ENCODE measurements at regions not wholly inside any gene's neighbourhood (a gene's known extent, or its start where the extent isn't known, plus 50 kb on each side); places are given as distances from the start of the nearest gene placed in this dataset.

DNA sequence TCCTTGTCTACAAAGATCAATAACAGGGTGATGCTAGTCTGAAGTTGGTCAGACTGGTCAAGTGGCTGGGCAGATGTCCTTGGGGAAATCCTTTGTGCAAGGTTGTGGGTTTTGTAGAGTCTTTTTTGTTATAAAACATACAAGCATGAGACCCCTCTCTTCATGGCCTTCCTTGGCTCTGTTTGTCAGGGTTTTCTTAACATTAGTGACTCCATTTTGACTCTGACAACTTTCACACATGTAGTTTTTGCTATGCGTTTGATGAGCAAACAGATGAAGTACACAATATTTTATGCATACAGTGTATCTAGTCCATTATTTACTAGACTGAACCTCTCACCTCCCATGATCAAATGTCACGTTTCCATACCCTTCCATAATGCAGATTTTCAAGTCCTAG lies 151.2 kb upstream of the KLF7 start:
- CTCF ChIA-PET, result no interaction called here
- Histone ChIP-seq H3K79me2 (ENCODE audit: insufficient read depth) (no peaks in the 10 kb centered on the region), H4K20me1 (ENCODE audit: insufficient read depth) (no peaks in the 10 kb centered on the region), H3K4me1 (ENCODE audit: control insufficient read depth in 1 of 2, insufficient read depth in 2 of 2, low read depth in 1 of 2, low read length in 1 of 2) (peaks cover 6 to 18% of the 10 kb centered on the region in 2 experiments; a peak in 3 of 4 replicates), H3K9ac (no peak overlapping the region), H3K27me3 (ENCODE audit: insufficient read depth) (no peaks in the 10 kb centered on the region), H3K36me3 (replicated peaks in 1 of 2; ENCODE audit: control insufficient read depth in 1 of 2, insufficient read depth in 2 of 2, low read length in 1 of 2) (no peaks in the 10 kb centered on the region), H2AFZ (ENCODE audit: low read depth) (no peak overlapping the region), H3F3A (replicated peaks; ENCODE audit: insufficient read depth) (peaks cover 6% of the 10 kb centered on the region), H3K4me3 (ENCODE audit: low read depth in 2 of 2, low read length in 1 of 2) (no peak overlapping the region), H3K4me2 (no peak overlapping the region), H3K9me3 (no peaks in the 10 kb centered on the region), H3K9me2 (no peaks in the 10 kb centered on the region), H3K27ac (ENCODE audit: low read depth in 2 of 2, low read length in 1 of 2) (no peak overlapping the region; a peak in 1 of 4 replicates)
- 87% methylated on average over 2 of the region's 2 CpGs for WGBS (ENCODE audit: low lambda C conversion rate)
- no peak for DNase-seq
- no peak for TF ChIP-seq RCOR1 (IDR thresholded peaks at IDR 0.05; ENCODE audit: low read length)
- TF ChIP-seq, protein P1, sequence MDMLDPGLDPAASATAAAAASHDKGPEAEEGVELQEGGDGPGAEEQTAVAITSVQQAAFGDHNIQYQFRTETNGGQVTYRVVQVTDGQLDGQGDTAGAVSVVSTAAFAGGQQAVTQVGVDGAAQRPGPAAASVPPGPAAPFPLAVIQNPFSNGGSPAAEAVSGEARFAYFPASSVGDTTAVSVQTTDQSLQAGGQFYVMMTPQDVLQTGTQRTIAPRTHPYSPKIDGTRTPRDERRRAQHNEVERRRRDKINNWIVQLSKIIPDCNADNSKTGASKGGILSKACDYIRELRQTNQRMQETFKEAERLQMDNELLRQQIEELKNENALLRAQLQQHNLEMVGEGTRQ (IDR thresholded peaks at IDR 0.05; ENCODE audit: borderline replicate concordance, low read depth, low read length), result no peak
- TF ChIP-seq FOXM1 (IDR thresholded peaks at IDR 0.05; ENCODE audit: low read depth), result no peak
- TF ChIP-seq FOSL2 (IDR thresholded peaks at IDR 0.05; ENCODE audit: borderline replicate concordance, low read depth), result no peak
- no peak for TF ChIP-seq GABPA (IDR thresholded peaks at IDR 0.05; ENCODE audit: low read depth)
- no peak for TF ChIP-seq SIN3A (IDR thresholded peaks at IDR 0.05; ENCODE audit: borderline replicate concordance, low read depth, low read length)
- POLR2A ChIA-PET, result no interaction called here

DNA sequence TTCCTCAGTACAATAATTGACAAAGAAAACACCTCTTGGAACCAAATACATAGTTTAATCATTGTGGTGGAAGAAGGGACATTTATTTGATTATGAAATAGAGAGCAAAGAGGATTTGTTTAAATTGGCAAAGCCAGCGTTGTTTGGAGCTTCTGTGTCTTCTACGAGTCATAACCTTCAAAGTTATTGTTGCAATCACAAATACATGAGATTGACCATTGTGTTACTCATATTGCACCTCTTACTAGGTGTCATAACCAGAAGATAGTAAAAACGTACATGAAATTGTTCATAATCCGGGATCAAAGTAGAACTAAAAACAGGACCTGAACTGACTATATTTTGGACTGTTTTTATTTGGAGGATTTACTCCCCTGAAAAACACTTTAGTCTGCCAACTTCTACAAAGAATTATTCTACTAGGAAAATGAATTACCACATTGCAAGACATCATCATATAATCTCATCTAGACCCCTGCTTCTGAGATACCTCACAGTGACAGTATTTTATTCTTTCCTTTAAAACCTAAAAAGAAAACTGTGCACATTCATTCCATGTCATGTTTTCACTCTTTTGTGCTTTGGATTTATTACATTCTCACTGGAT lies 151.7 kb upstream of the KLF7 start:
- TF ChIP-seq, protein P2, sequence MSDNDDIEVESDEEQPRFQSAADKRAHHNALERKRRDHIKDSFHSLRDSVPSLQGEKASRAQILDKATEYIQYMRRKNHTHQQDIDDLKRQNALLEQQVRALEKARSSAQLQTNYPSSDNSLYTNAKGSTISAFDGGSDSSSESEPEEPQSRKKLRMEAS (IDR thresholded peaks at IDR 0.05; ENCODE audit: low read depth), result no peak
- TF ChIP-seq RAD21 (IDR thresholded peaks at IDR 0.05; ENCODE audit: low read length), result no peak
- TF ChIP-seq TEAD4 (IDR thresholded peaks at IDR 0.05; ENCODE audit: borderline replicate concordance, insufficient read depth), result no peak
- TF ChIP-seq, protein P3, sequence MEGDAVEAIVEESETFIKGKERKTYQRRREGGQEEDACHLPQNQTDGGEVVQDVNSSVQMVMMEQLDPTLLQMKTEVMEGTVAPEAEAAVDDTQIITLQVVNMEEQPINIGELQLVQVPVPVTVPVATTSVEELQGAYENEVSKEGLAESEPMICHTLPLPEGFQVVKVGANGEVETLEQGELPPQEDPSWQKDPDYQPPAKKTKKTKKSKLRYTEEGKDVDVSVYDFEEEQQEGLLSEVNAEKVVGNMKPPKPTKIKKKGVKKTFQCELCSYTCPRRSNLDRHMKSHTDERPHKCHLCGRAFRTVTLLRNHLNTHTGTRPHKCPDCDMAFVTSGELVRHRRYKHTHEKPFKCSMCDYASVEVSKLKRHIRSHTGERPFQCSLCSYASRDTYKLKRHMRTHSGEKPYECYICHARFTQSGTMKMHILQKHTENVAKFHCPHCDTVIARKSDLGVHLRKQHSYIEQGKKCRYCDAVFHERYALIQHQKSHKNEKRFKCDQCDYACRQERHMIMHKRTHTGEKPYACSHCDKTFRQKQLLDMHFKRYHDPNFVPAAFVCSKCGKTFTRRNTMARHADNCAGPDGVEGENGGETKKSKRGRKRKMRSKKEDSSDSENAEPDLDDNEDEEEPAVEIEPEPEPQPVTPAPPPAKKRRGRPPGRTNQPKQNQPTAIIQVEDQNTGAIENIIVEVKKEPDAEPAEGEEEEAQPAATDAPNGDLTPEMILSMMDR (IDR thresholded peaks at IDR 0.05), result no peak
- TF ChIP-seq SMC3 (IDR thresholded peaks at IDR 0.05; ENCODE audit: low read depth, low read length), result no peak
- TF ChIP-seq, protein P4, sequence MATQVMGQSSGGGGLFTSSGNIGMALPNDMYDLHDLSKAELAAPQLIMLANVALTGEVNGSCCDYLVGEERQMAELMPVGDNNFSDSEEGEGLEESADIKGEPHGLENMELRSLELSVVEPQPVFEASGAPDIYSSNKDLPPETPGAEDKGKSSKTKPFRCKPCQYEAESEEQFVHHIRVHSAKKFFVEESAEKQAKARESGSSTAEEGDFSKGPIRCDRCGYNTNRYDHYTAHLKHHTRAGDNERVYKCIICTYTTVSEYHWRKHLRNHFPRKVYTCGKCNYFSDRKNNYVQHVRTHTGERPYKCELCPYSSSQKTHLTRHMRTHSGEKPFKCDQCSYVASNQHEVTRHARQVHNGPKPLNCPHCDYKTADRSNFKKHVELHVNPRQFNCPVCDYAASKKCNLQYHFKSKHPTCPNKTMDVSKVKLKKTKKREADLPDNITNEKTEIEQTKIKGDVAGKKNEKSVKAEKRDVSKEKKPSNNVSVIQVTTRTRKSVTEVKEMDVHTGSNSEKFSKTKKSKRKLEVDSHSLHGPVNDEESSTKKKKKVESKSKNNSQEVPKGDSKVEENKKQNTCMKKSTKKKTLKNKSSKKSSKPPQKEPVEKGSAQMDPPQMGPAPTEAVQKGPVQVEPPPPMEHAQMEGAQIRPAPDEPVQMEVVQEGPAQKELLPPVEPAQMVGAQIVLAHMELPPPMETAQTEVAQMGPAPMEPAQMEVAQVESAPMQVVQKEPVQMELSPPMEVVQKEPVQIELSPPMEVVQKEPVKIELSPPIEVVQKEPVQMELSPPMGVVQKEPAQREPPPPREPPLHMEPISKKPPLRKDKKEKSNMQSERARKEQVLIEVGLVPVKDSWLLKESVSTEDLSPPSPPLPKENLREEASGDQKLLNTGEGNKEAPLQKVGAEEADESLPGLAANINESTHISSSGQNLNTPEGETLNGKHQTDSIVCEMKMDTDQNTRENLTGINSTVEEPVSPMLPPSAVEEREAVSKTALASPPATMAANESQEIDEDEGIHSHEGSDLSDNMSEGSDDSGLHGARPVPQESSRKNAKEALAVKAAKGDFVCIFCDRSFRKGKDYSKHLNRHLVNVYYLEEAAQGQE (IDR thresholded peaks at IDR 0.05; ENCODE audit: low read depth, low read length), result no peak
- no peak overlapping the region for H3K4me3 ChIP-seq (ENCODE audit: low read depth in 2 of 2, low read length in 1 of 2)
- H3K4me2 ChIP-seq, result no peak overlapping the region
- H3K27me3 ChIP-seq (ENCODE audit: insufficient read depth), result no peaks in the 10 kb centered on the region
- WGBS (ENCODE audit: low lambda C conversion rate), result 66% methylated on average over 4 of the region's 4 CpGs
- CTCF ChIA-PET, result no interaction called here
- no peaks in the 10 kb centered on the region for H3K79me2 ChIP-seq (ENCODE audit: insufficient read depth)
- H3F3A ChIP-seq (replicated peaks; ENCODE audit: insufficient read depth), result peaks cover 6% of the 10 kb centered on the region
- peak overlapping the region in 1 of 2 experiments; percentile 66; a peak in 2 of 4 replicates for H3K27ac ChIP-seq (ENCODE audit: low read depth in 2 of 2, low read length in 1 of 2)
- H3K4me1 ChIP-seq (ENCODE audit: control insufficient read depth in 1 of 2, insufficient read depth in 2 of 2, low read depth in 1 of 2, low read length in 1 of 2), result peaks cover 6 to 18% of the 10 kb centered on the region in 2 experiments; a peak in 3 of 4 replicates
- POLR2A ChIA-PET, result interaction anchor here (1.0 kb wide), 1 partner anchor 152 kb away, joined by 6 read pairs; the partner anchor contains the start of gene KLF7
- H3K9ac ChIP-seq, result no peak overlapping the region
- no peaks in the 10 kb centered on the region for H3K36me3 ChIP-seq (replicated peaks in 1 of 2; ENCODE audit: control insufficient read depth in 1 of 2, insufficient read depth in 2 of 2, low read length in 1 of 2)
- DNase-seq, result no peak
- no peaks in the 10 kb centered on the region for H4K20me1 ChIP-seq (ENCODE audit: insufficient read depth)
- H3K9me2 ChIP-seq, result no peaks in the 10 kb centered on the region
- no peak overlapping the region for H2AFZ ChIP-seq (ENCODE audit: low read depth)
- H3K9me3 ChIP-seq, result no peaks in the 10 kb centered on the region
